GM12875 (cell line): ENCODE measurements at regions not wholly inside any gene's neighbourhood (a gene's known extent, or its start where the extent isn't known, plus 50 kb on each side); places are given as distances from the start of the nearest gene placed in this dataset.

Source experiments
- H3K4me3 ChIP-seq: one replicate; pipeline ENCODE4 v1.5.1; 2011; ENCODE audit warnings: low read depth, low read length, control low read depth
- TF ChIP-seq, protein P1 (sequence below): IDR thresholded peaks from 2 replicates; pipeline ENCODE4 v1.5.1; 2011; ENCODE audit warnings: low read depth, mild to moderate bottlenecking, control low read depth, inconsistent platforms, low read length, moderate library complexity, borderline replicate concordance; ENCODE audit not compliant: insufficient read depth

DNA sequence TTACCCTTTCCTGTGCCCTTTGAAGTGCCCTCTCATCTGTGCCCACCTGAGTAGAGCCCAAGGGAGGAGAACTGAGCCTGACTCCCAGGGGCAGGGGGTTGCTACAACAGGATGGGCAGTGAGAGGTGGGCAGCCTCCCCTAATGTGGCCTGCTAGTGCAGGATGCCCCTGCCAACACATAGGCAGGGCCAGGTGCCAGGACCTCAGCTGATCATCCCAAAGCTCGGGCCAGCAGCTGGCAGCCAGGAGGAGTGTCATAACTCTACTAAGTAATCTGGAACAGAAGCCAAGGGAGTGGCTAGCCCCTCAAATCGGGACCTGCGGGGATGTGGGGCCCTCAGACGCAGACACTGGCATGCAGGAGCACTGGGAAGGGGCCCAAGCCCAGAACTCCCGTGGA, 208.8 kb upstream of the RAB4A start:
- H3K4me3 ChIP-seq, result no peak overlapping the region
- TF ChIP-seq, protein P1, sequence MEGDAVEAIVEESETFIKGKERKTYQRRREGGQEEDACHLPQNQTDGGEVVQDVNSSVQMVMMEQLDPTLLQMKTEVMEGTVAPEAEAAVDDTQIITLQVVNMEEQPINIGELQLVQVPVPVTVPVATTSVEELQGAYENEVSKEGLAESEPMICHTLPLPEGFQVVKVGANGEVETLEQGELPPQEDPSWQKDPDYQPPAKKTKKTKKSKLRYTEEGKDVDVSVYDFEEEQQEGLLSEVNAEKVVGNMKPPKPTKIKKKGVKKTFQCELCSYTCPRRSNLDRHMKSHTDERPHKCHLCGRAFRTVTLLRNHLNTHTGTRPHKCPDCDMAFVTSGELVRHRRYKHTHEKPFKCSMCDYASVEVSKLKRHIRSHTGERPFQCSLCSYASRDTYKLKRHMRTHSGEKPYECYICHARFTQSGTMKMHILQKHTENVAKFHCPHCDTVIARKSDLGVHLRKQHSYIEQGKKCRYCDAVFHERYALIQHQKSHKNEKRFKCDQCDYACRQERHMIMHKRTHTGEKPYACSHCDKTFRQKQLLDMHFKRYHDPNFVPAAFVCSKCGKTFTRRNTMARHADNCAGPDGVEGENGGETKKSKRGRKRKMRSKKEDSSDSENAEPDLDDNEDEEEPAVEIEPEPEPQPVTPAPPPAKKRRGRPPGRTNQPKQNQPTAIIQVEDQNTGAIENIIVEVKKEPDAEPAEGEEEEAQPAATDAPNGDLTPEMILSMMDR, result no peak

DNA sequence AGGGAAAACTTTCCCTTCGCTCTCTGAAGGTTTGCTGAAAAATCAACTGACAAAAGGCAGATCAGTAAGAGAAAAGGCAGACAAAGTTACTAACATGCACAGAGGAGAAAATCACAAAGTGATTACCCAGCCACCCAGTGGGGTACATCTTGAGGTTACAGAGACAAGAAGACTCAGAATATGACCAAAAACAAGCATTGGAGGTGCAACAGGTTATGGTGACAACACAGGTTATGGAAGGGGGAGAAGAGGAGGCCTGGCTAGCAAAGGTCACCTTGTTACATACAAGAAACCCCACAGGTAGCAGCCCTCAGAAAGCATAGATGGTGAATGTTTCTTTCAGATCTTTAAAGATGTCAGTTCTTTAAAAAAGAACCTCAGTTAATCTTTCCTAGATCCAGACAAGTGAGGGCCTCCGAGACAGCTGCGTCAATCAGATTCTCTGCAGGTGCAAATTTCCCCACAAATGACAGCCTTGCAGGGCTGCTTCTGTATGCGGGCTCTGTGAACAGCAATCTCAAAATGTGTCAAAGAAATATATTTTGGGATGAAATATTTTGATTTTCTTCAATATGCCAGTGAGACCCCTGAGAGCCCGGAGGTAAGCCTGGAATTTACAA, 207.6 kb upstream of the RAB4A start:
- no peak overlapping the region for H3K4me3 ChIP-seq
- TF ChIP-seq, protein P1, result no peak

DNA sequence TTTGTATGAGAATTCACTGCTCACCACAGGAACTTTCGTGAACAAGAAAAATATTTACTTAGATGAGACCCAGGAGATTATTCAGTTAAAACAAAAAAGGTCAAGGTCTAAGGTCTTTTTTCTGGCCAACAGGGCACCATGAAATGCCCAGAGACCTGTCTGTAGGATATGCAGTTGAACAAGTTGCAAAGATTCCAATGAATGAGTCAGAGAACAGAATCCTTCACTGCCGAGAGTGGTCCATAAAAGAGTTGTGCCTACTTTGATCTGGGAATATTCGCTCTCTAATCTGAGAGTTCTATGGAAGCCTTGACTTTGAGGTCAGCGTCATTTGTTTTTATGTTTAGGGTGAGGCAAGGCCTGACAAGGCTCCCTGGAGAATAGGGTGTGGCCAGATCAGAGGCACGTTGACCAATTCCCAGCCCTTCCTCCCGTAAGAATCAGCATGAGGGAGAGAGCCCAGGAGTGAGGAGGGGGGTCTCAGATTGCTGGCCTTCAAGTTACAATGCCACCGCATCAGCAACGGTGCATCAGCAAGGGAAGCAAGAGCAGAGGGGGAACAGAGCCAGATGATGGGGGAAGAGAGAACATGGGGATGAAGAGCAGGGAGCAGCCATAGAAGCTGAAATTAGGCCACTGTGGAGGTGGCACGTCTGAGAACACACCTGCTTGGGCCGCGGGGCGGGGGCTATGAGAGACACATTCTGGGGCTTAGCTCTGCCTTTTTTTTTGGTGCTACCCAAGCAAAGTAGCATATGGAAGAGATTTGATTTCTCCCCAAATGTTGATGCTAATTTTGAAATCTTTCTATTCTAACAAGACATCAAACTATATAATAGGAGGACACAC, 206.4 kb upstream of the RAB4A start:
- TF ChIP-seq, protein P1, result no peak
- H3K4me3 ChIP-seq, result no peak overlapping the region

DNA sequence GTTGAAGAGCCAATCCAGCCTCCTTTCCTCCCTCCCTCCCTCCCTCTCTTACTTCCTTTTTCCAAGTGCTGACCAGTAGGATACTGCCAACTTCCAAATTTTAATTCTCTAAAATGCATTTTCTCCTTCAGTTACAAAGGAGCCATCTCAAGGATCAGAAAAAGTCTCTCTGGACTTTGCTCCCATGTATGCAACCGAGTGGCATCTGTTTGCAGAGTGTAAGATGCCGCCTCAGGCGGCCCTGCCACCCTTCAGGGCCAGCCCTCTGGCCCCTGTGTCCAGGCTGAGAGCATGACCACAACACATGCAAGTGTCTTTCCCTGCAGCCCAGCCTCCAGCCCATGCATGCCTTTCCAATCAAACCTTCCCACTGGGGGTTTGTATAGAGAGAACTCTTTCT, 205.3 kb upstream of the RAB4A start:
- no peak overlapping the region for H3K4me3 ChIP-seq
- TF ChIP-seq, protein P1, result no peak

DNA sequence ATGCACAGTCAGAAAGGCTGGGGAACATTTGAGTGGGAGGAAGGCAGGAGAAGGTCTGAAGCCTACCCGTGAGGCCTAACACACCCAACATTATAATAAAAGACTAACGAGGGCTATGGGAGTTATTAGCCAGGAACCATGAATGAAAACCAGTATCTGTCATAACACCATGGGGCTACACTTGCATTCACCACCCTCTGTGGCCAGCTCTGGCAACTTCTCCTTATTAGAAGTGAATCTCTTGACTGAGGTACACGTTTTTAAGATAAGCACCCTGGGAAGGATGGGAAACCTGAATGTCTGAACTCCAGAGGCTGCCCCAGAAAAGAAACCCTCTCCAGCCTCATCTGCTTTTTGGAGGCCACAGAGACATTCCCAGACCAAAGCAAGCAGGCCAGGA, 204.3 kb upstream of the RAB4A start:
- TF ChIP-seq, protein P1, result no peak
- no peak overlapping the region for H3K4me3 ChIP-seq

DNA sequence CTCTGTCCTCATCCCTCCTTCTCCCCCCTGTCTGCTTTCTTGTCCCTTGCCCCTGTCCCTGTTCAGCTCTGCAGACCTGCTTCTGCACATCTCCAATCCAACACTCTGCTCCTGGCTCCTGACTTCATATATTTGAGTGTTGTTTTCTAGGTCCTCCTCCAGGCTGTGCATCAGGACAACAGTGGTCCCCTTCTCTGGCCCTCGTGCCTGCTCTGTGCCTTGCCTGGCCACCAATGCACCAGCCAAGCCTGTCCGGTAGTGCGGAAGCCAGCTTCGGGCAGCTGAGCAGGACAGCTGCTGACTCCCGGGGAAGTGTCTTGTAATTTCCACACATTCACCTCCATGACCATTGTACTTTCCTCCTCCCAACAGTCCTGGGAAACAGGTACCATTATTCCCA, 203.4 kb upstream of the RAB4A start:
- no peak overlapping the region for H3K4me3 ChIP-seq

More for the DNA sequence above, 203.4 kb upstream of the RAB4A start:
- TF ChIP-seq, protein P1, result no peak
